HG02678 (cell line): ENCODE measurements at regions not wholly inside any gene's neighbourhood (a gene's known extent, or its start where the extent isn't known, plus 50 kb on each side); places are given as distances from the start of the nearest gene placed in this dataset.

ENCODE experiments used
- ATAC-seq: cut with Tn5 transposase; IDR thresholded peaks from one replicate; pipeline ENCODE4 v1.9.1; 2021; ENCODE audit warnings: mild to moderate bottlenecking, moderate library complexity; ENCODE audit not compliant: unreplicated experiment

DNA sequence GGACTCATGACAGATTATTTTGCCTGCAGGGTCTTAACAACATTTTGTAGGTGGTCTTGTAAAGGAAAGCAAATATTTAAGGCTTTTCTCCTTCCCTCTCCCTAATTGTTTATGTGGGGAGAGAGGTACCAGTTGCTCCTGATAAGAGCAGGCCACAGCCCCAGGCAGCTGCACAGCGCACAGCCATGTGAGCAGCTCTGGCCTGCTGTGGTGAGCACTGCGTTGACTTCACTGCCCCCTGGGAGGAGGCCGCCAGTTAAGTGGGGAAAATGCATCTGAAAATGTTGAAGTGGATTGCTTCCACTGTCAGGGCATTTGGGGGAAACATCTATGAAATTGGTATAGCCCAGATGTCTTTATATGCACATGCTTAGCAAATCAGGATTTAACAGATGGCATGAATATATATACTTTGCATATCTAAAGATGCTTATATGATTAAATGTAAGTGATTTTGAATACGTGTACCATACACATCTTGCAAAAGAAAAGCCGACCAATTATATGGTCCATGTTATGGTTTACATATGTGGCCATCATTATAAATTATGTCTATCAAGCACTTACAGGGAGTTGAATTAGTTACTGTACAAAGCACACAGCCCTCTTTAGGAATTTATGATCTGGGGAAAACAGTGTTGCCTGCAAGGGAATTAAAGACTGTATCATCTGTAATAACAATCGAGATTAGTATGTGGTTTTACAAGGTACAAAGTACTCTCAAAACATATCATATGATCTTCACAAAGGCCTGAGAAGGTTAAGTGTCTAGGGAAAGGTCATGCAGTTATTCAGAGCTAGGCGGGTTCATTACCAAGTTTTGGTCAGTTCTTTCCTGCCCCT is 132.1 kb downstream of the RHOU start:
- no peak for ATAC-seq

- no peak for ATAC-seq
Measured at GRCh38 chr1:228867951-228868730, 132.9 kb downstream of the RHOU start.

DNA sequence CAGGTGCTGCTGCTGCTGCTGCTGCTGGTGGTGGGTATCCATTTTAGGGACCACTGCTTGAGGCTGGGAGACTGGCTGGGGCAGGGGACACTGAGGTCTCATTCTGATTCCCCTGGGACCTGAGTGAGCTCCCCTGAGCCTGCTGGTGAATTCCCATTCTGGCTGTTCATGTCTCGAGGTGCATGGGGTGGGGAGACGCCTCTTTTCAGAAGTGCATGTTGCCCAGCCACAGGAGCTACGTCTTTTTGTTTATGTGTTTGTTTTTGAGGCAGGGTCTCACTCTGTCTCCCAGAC is 133.4 kb downstream of the RHOU start:
- no peak for ATAC-seq

GRCh38 chr1:228869312-228869824 is 134.1 kb downstream of the RHOU start:
- ATAC-seq, result no peak

GRCh38 chr1:228870041-228870713 is 134.9 kb downstream of the RHOU start:
- no peak for ATAC-seq

DNA sequence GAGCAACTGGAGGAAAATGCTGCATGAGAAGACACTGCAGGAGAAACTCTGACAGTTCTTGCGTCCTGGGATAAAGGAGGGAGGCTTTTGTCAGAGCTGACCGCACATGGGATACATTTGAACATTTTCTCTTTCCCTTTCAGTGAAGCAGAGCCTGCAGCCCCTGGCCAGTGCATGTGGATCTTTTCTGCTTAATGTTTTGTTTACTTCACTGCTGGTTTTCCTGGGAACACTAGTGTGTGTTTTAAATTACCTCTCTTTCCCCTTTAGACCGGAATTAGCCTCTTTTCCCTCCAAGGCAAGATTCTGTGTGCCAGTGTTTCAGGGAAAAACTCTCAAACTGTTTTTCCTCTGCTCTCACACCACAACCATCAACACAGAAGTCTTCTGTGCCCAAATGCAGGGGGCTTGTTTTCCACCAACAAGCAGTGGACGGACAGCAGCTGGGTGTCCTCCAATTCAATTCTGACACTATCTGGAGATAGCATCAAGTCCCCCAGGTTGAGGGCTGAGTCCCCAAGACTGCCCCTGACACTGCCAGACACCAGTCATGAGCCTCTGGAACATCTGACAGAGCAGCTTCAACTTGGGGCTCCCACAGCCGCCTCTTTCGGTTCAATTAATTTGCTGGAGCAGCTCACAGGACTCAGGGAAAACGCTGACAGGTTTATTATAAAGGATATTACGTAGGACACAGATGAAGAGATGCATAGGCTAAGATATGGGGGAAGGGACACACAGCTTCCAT is 136.2 kb downstream of the RHOU start:
- ATAC-seq, result no peak

GRCh38 chr1:228872080-228872479 is 136.8 kb downstream of the RHOU start:
- ATAC-seq, result no peak

DNA sequence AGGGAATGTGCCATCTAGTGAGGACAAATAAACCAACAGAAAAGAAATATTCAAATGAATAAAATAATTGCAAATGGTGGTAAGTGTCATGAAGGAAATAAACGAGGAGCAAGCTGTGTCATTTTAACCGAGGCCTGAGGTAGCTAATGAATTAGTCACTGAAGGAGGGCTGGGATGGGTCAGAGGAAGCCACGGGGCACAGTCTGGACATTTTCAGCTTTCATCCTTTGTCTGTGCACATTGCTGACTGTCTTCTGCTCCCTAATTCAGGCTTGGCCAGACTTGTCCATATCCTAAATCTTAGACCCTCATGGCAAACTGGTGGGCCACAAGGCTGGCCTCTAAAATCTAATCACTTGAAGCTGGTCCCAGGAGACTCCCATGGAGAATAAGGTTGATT is 138.4 kb downstream of the RHOU start:
- ATAC-seq, result no peak

- ATAC-seq, result no peak
Measured at GRCh38 chr1:228875741-228876140, 140.5 kb downstream of the RHOU start.

DNA sequence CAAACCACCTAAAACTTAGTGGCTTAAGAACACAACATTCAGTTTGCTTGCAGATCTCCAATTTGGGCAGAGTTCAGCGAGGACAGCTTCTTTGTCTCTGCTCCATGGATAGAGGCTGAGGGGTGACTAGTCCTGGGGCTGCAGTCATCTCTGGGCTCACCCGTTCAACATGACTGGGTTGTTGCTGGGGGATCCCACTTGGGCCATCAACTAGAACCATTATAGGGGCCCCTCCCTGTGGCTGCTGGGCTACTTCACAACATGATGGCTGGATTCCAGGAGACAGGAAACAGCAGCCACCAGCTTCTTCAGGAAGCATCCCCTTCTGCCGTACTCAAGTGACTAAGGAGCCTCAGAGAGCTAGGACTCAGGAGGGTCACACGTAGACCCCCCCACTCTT is 140.9 kb downstream of the RHOU start:
- no peak for ATAC-seq

GRCh38 chr1:228879164-228879563 is 143.9 kb downstream of the RHOU start:
- no peak for ATAC-seq

GRCh38 chr1:228882041-228882770 is 146.9 kb downstream of the RHOU start:
- no peak for ATAC-seq

DNA sequence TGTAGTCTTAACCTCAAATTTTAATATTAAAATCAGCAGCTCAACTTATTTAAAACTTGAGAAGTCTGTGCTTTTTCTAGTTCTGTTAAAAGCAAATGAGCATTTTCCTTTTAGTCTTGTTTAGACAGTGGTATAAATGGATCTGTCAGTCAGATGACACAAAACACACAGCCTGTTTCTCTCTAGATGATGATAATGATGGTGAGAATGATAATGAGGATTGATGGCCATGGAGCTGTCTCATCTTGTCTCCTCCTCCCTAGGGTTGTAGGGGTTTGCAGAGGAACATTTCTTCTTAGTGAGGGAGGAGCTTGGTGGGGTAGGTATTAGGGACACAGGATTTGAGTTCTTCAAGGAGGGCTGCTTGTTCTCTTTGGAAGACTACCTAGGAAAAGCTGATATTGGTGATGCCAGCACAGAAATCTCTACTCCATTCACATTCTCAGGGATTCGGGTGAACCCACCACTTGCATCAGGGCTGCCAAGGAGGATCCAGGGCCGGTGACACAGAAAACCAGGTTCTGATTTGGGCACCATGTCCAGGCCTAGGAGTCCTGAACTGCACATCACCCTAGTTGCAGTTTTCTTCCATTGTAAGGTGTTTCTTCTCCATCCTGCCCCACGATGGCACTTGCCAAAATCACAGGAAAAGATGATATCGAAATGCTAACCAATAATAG is 147.6 kb downstream of the RHOU start:
- ATAC-seq, result no peak

DNA sequence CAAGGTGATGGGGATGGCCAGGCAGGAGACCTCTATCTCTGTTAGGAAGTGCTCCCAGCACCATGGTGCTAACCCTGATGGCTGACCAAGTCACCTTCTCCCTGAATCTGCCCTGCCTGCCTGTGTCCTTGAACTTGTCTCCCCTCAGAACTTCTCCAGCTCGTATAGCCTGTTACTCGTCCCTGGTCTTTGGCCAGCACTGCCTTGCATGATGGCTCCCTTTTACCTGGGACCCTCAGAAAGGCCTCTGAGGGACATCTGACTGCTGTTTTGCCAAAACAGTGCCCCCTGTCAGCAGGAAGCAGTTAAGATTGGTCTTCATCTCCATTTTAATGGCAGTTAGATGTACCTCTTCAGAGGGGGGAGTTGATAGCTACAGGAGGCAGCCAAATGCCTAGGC is 148.3 kb downstream of the RHOU start:
- ATAC-seq, result no peak

- ATAC-seq, result no peak
Measured at GRCh38 chr1:228884196-228884595, 148.9 kb downstream of the RHOU start.

- no peak for ATAC-seq
Measured at GRCh38 chr1:228884615-228885566, 149.6 kb downstream of the RHOU start.

DNA sequence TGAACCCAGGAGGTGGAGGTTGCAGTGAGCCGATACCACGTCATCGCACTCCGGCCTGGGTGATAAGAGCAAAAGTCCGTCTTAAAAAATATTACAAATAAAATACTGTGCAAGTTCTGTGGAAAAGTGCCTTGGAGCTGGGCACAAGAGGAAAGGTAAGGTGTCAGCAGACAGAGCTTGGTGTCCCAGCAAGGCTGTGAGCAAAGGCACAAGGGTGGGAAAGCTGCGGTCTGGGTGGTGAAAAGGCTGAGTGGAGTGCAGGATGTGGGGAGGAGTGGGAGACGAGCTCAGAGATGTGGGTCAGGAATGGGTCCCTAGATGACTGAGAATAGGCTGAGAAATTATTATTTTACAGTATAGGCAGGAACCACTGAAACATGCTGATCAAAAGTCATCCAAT is 150.6 kb downstream of the RHOU start:
- ATAC-seq, result no peak

GRCh38 chr1:228887101-228887500 is 151.8 kb downstream of the RHOU start:
- ATAC-seq, result no peak

- ATAC-seq, result no peak
Measured at GRCh38 chr1:228887960-228888359, 152.7 kb downstream of the RHOU start.
